GM18867 (cell line): ENCODE measurements at regions not wholly inside any gene's neighbourhood (a gene's known extent, or its start where the extent isn't known, plus 50 kb on each side); places are given as distances from the start of the nearest gene placed in this dataset.
A peak's percentile ranks its signal among the peaks of the same experiment; 100 is the strongest.
"Not testable (repeated sequence)": the region's sequence is repeated elsewhere in the genome, so short reads cannot be mapped to it uniquely, and the experiment has no call there.

Source experiments
- ATAC-seq: cut with Tn5 transposase; IDR thresholded peaks from one replicate; pipeline ENCODE4 v1.9.1; 2021; ENCODE audit warnings: mild to moderate bottlenecking, moderate library complexity; ENCODE audit not compliant: unreplicated experiment

DNA sequence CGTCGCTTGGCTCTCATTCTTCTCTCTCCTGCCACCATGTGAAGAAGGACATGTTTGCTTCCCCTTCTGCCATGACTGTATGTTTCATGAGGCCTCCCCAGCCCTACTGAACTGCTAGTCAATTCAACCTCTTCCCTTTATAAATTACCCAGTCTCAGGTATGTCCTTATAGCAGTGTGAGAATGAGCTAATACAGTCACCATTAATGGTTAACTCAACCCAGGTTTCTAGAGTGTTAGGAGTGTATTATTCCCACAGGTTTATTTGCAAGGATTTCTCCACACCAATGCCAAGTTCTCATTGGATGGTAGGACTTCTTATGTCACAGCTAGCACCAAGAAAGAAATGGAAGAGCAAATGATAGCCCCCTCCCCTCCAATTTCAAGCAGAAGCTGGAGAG, 71.9 kb downstream of the DYNAP start:
- ATAC-seq = no peak

DNA sequence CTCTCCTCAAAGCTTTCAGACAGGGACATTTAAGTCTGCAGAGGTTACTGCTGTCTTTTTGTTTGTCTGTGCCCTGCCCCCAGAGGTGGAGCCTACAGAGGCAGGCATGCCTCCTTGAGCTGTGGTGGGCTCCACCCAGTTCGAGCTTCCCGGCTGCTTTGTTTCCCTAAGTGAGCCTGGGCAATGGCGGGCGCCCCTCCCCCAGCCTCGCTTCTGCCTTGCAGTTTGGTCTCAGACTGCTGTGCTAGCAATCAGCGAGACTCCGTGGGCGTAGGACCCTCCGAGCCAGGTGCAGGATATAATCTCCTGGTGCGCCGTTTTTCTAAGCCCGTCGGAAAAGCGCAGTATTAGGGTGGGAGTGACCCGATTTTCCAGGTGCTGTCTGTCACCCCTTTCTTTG, 78.7 kb downstream of the DYNAP start:
- ATAC-seq = not testable (repeated sequence)

DNA sequence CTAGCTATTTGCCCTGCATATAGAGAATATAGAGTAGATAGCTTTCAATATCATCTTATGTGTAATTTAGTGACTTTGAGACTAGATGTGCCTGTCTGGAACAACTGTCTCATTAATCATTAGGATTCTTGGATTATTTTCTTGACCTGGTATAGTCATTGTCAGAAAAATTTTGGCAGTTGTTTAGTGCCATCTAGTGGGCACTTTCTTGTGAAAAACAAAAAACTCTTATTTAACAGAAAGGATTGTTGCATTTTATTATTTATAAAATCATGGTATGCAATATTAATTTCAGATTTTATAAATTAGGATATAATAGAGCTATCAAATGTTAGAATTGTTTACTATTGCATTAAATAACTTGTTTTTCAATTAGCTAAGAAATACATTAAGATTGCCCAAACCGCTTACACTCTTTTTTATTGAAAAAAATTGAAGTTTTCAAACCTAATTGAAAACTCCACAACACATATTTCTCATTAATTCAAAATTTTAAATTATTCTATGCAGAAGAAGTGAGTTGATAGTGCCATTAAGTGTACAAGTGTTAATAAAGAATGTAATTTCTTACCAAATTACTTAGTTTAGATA, 80.3 kb downstream of the DYNAP start:
- ATAC-seq = no peak

DNA sequence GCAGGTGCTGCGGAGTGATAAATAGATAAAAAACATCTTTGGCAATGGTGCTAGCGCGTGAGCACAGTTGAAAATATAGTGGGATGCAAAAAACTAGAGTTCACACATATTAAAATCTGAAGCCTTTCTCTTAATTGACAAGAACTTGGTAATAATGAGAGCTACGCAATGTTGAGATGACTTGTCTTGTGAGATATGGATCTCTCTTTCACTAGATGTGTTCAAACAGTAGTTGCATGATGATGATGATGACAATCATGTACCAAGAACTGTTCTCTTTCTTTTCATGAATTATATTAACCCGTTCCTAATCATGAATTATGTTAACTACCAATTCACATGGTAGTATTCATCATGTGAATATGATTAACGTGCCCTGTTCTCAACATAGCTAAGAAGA, 81.1 kb downstream of the DYNAP start:
- ATAC-seq = no peak

DNA sequence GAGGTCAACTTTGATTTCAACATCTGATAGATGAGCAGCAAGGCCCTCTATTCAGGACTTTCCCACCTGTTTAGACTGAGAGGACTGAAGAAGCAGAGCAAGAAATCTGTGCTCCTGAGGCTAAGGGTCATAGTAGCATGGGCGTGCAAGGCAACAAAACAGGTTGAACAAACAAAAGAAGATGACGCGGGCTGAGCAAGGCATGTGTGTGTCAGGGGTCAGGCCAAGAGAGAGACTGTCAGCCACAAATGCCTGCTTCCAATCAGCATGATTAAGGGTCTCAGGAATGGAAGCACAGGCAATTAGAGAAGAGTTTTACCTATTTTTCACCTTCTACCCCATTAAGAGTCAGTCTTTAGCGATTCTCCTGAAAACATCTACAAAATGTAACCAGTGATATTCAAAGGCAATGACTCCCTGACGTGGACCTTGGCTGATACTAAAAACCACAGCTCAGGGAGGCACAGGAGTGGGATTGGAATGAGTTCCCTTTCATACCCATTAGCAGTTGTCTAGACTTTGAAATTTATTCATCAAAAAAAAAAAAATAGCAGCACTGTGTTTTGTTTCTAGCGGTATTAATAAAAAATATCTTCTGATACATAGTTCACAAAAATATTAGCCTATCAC, 81.9 kb downstream of the DYNAP start:
- ATAC-seq = no peak

DNA sequence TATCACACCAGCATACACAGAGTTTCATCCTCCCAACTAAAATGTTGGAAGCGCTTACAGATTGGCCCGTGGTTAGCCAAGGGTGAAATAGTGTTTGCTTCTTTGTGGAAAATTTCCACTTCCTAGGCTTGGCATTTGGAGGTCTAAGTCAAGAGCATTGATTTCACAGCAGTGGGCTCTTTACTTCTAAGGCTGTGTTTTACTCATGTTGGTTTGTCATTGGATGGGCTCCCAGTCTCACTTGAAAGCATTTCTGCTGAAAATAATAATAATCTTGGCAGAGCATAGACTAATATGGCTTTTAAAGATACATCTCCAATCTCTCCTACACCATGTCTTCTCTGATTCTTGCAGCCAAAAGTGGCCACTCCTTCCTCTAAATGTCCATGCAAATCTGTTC, 82.9 kb downstream of the DYNAP start:
- no peak for ATAC-seq

DNA sequence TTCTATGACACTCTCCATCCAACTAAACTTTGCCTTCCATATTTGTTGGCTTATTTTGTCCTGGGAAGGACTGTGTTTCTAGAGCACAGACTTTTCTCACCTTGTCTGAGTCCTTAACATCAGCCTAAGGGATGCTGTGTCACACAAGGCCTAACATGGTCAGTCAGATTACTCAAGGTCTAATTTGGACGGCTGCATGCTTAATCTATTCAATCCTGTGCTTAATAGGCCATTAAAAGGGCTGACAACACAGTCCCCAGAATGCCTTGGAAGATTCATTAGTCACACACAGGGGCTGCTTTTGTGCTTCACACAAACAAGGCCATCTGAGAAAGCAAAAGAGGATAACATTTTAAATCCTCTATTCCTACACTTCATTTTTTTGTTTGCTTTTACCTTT, 84.0 kb downstream of the DYNAP start:
- ATAC-seq = no peak

DNA sequence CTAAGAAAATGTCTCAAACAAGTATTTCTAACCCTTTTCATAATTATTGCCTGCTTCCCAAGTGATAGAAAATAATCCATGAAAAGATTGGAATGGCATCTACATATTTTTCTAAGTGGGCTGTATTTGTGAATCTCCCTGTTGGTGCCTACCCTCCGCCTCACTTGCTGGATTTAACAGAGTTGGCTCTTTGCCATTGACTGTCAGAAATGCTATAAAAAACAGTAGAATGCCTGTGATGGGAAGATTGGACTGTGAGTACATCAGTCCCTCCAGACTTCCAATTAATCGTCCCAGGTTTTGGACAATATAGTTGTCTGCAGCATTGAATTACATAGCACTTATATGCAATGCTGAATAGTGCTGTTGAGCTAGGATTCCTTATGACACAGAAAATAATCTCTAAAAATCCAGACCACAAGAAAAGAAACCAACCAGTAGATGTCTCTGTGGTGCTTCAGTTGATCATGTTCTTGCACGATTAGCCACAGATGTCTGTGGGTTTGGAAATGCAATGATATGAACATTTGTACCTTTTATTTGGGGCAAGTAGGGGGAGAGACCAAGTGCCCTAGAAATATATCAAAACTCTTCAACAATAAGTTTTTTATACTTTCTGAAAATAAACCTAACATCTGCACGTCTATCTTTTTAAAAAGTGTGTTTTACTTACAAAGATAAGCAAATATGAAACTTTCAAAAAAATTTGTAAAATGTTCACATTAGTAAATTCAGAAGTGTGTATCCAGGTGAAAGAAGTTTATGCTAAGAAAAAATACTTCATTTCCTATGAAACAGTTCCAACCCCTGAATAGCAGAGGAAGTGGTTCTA, 88.5 kb downstream of the DYNAP start:
- ATAC-seq = peak; percentile 68

DNA sequence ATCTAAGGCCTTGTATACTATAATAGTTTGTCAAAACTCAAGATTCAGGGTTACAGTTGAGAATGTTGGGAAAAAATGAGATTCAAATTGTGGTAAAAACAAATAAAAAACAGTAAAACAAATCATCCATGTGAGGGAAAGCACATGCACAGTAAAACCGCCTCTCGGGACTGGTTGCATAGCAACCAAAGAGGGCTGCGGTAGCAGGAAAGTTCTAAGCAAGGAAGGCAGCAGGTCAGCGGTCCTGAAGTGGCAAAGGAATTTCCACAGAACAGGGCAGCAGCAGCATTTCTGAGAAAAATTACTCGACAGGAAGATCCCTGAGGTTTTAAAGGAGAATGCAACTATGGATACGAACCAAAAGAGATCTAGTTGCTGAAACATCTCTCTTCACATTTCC, 93.7 kb downstream of the DYNAP start:
- no peak for ATAC-seq

DNA sequence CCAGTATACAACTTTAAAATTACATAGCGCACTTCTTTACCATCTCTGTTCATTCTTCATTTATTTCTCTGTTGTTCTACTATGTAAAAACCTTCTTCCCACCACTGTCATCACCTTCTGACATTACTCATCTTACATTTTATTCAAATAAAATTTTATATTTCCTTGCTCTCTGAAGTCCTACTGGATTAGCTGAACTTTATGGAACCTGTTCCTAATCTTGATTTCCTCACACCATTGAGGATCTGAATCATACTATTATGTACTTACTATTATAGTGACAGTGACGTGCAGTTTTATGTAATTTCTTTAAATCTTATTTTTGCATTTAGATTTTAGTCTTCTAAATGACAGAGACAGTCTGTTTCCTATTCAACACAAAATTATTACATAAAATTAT, 98.3 kb downstream of the DYNAP start:
- ATAC-seq = no peak

DNA sequence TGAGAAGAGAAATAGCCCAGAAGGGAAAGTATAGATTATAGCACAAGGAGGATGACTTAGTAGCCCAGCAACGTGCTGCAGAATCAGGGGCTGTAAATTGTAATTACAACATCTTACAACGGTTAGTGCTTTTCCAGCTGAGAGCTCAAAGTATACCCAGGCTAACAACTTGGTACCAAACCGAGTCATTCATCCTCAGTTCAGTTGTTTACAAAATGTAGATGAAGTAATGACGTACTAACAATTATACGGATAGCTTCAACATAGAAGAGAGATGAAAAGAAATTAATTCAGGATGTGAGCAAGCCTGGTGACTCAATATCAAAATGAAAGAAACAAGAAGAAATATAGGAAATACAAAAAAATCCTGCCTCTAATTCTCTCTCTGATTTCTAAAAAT, 99.2 kb downstream of the DYNAP start:
- no peak for ATAC-seq

DNA sequence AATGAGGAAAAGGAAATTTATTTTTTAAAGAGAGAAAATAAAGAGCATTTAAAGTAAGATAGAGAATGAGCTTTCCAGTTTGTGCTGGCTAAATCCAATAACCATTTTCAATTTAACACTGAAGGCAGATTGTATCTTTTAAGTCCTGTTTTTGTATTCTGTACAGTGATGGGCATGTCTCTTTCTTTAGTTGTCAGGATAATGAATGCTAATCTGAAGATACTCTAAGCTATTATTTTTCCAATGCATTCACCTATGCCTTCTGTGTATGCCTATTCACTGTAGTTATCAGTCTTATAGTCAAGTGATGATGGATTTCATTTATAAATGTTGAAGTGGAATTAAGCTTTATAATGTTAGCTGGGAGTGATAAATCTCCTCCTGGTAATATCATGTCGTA, 101.4 kb downstream of the DYNAP start:
- ATAC-seq = no peak

DNA sequence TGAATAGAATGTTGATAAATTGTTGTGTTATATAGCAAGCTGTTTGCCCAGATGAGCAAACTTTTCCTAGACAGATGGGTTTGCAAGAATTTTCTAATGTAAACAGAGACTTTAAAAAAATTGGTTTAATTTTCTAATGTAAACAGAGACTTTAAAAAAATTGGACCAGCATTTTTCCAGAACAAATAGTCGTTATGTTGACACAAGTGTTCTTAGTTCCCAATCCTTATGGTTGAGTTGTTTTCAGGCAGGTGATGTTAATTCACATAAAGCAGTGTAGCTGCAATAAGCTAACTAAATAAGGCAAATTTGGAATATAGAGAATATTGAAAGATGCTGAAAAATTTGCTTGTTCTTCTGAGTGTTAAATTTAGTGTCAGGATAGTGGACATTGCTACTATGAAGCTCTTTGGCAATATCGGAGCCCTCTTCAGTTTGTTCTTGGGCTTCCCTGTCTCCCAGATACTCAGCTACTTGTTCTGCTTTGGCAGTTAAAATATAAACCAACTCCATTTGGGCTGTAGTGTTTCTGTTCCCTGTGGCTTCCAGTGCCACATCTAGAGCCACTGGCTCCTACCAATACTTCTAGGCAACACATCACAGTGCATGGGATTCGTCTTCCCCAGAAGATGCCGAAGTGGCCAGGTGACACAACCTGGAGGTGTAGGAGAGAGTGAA, 105.7 kb downstream of the DYNAP start:
- no peak for ATAC-seq

DNA sequence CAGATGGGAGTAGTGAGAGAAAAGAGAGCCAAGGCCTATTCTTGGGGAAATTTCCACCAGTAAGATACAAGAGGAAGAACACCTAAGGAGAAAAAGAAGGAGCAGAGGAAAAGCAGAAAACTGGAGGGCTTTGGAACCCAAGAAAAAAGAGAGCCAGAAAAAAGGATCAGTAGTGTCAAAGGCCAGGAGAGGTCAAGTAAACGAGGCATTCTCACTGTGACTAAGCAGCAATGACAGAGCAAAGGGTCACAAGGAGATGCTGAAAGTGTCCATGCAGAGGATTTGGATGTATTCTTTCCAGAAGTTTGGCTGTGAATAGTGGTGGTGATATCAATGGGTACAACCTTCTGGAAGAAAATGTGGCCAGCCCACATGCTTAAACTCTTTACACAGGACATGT, 109.5 kb downstream of the DYNAP start:
- no peak for ATAC-seq

DNA sequence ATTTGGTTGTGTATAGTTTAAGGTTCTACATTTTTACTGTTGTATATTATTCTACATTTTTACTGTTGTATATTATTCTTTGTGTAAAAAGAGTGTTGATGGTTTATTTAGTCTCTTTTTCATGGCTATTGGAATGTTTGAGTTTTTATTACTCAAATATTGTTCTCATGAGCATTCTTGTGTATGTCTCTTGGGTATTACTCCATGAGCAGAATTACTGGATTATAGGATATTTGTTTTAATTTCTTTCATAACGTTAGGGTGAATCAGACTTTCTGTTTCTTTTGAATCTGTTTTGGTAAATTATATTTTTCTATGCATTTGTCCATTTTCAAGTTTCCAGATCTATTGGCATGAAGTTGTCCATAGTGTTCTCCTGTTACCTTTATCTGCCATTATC, 111.6 kb downstream of the DYNAP start:
- ATAC-seq = no peak

DNA sequence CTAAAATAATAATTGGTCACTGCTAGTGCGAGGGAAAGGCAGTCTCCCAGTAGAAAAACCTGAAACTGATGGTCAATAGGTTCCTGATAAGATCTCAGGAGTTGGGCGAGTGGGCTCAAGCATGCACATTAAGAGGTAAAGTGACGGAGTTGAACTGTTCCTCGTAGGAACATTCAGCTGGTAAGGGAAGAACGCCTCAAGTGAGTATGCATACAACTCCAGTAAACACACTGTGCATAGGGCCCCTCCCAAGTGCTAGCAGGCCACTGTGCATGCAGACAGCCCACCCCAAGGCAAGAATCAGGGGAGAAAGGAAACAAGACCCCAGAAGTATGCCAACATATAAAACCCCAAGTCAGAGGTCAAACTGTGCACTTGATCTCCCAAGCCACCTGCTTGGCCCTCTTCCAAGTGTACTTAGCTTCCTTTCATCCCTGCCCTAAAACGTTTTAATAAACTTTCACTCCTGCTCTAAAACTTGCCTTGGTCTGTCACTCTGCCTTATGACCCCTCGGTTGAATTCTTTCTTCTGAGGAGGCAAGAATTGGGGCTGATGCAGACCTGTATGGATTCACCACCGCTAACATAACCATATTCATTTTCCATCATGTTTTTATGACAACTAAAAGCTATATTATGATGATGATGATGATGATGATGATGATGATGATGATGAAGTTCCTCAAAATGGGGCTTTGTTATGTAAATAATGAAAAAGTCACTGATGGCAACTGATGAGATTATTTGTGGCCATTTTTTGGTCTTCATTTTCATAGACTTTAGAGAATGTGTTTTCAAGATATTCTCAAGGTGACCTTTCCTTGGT, 118.0 kb upstream of the RAB27B start:
- no peak for ATAC-seq

DNA sequence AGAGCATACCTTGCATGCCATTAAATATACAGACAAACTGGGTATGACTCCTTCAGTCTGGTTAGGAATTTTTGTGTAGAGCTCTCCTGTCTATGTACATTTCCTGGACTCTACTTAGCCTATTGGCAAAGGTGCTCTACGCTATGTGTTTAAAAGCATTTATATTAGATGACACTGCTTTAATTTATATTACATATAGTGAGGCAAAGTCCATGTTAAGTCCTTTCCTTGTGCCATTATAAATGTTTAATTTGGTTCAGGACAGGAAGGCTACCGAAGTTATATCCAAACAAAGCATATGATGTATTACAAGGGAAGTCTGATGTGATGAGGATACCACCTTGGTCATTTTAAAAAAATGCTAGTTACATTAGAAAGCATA, 117.4 kb upstream of the RAB27B start:
- ATAC-seq = no peak

DNA sequence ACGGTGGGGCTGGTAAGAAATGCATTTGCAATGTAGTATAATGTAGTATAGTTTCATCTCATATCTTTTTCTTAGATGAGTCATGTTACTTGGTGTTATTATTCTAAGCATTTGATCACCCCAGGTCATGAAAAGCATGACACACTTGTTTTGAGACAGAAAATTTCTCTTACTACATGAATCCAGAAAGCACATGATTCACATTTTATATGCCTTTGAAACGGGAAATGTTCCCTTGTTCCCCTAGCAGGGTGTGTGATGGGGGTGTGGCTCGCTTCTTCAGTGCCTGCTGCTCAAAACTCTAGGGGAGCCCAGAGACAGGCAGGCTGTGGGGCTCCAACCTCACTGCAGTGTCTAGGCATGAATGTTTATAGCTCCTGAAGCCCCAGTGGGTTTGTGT, 116.0 kb upstream of the RAB27B start:
- no peak for ATAC-seq

DNA sequence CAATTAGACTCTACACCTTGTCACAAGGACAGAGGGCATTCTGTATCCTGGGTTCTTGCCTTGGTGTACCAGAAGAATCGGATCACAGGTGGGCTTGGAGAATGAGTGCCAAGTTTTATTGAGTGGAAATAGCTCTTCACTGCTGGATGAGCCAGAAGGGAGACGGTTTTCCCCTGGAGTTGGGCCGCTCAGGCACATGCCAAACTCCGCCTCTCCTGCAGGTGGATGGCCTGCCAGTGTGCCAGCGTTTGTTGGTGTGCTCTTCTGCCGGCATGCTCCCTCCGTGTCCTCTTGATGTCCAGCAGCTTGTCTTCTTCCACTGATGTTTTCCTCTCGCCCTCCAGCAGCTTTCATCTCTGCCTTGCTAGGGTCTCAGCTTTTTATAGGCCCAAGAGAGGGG, 115.5 kb upstream of the RAB27B start:
- no peak for ATAC-seq

DNA sequence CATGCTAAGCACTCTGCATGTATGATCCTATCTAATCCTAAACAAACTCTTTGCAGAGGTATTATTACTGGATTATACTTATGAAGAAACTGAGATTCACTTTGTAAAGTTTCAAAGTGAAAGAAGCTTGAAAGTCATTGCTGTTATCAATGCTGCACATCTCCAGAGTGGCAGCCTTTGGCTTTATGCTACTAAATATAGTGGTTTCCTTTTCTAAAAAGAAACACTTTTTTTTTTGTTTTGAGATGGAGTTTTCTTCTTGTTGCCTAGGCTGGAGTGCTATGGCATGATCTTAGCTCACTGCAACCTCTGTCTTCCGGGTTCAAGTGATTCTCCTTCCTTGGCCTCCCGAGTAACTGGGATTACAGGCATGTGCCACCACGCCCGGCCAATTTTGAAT, 114.9 kb upstream of the RAB27B start:
- ATAC-seq = no peak

DNA sequence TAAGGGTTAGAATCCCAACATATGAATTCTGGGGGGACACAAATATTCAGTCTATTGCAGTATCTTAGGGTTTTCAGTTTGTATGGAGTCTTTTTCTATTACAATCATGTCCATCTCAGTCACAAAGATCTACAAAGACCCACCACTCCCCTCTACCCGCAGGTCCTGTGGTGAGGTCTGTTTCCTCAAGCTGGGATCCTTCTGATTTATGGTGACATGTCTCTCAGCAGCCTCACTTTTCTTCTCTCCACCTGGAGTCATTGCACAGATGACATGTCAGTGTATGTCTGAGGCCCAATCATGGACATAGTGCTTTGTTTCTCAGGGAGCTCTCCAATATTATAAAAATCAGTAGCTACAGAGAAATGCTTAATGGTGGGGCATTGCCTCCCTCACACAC, 113.4 kb upstream of the RAB27B start:
- no peak for ATAC-seq
